ENCODE measurements at regions not wholly inside any gene's neighbourhood (a gene's known extent, or its start where the extent isn't known, plus 50 kb on each side); places are given as distances from the start of the nearest gene placed in this dataset.

GRCh38 chr1:34696230-34696629, 58.6 kb upstream of the GJB5 start:
- no peak overlapping the region for H2AFZ ChIP-seq (ENCODE audit: low read length)
- no peak overlapping the region for H3K27ac ChIP-seq (ENCODE audit: low read depth, low read length, poor library complexity, severe bottlenecking)
- H3K36me3 ChIP-seq (ENCODE audit: insufficient read depth, low read length) = no peaks in the 10 kb centered on the region
- no peak overlapping the region for H3K9ac ChIP-seq (ENCODE audit: low read length)
- no peak overlapping the region for H3K4me2 ChIP-seq (ENCODE audit: low read length)
- TF ChIP-seq, protein P1, sequence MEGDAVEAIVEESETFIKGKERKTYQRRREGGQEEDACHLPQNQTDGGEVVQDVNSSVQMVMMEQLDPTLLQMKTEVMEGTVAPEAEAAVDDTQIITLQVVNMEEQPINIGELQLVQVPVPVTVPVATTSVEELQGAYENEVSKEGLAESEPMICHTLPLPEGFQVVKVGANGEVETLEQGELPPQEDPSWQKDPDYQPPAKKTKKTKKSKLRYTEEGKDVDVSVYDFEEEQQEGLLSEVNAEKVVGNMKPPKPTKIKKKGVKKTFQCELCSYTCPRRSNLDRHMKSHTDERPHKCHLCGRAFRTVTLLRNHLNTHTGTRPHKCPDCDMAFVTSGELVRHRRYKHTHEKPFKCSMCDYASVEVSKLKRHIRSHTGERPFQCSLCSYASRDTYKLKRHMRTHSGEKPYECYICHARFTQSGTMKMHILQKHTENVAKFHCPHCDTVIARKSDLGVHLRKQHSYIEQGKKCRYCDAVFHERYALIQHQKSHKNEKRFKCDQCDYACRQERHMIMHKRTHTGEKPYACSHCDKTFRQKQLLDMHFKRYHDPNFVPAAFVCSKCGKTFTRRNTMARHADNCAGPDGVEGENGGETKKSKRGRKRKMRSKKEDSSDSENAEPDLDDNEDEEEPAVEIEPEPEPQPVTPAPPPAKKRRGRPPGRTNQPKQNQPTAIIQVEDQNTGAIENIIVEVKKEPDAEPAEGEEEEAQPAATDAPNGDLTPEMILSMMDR (IDR thresholded peaks at IDR 0.05; ENCODE audit: low read length) = no peak
- no peak for TF ChIP-seq EZH2 (IDR thresholded peaks at IDR 0.05; ENCODE audit: borderline replicate concordance, low read length)
- no peaks in the 10 kb centered on the region for H3F3A ChIP-seq (ENCODE audit: insufficient read depth, low read length)
- no peaks in the 10 kb centered on the region for H3K9me3 ChIP-seq (ENCODE audit: low read length)
- H3K79me2 ChIP-seq (ENCODE audit: insufficient read depth, low read length) = no peaks in the 10 kb centered on the region
- H4K20me1 ChIP-seq (ENCODE audit: insufficient read depth, low read length) = no peaks in the 10 kb centered on the region
- H3K27me3 ChIP-seq (ENCODE audit: insufficient read depth, low read length) = no peaks in the 10 kb centered on the region
- H3K4me1 ChIP-seq (ENCODE audit: insufficient read depth, low read length, severe bottlenecking) = no peaks in the 10 kb centered on the region
- no peak overlapping the region for H3K4me3 ChIP-seq (ENCODE audit: low read depth, low read length, poor library complexity, severe bottlenecking)
- no peaks in the 10 kb centered on the region for H3K9me2 ChIP-seq (ENCODE audit: low read depth, low read length)

DNA sequence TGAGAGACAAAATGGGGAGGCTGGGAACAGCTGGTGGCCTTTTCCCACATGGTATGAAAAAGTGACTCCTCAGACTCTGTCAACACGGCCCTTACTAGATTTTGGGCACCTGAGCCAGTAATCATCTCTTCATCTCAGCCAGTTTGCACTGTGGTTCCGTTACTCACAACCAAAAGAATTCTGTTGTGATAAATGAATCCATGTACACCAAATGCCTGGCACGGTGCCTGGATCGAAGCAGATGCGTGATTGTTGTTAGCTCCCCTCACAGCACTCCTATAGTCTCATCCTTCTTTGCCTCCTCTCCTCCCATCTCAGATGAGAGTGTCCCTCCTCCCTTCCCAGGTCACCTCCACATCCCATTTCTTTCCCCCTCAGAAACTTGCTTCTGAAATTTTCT, 57.9 kb upstream of the GJB5 start:
- no peak for TF ChIP-seq EZH2 (IDR thresholded peaks at IDR 0.05; ENCODE audit: borderline replicate concordance, low read length)
- TF ChIP-seq, protein P1 (IDR thresholded peaks at IDR 0.05; ENCODE audit: low read length) = no peak
- Histone ChIP-seq H3K9me3 (ENCODE audit: low read length) (no peaks in the 10 kb centered on the region), H3F3A (ENCODE audit: insufficient read depth, low read length) (no peaks in the 10 kb centered on the region), H3K36me3 (ENCODE audit: insufficient read depth, low read length) (no peaks in the 10 kb centered on the region), H3K27ac (ENCODE audit: low read depth, low read length, poor library complexity, severe bottlenecking) (no peak overlapping the region), H4K20me1 (ENCODE audit: insufficient read depth, low read length) (no peaks in the 10 kb centered on the region), H2AFZ (ENCODE audit: low read length) (no peak overlapping the region), H3K79me2 (ENCODE audit: insufficient read depth, low read length) (no peaks in the 10 kb centered on the region), H3K9me2 (ENCODE audit: low read depth, low read length) (no peaks in the 10 kb centered on the region), H3K9ac (ENCODE audit: low read length) (no peak overlapping the region), H3K4me3 (ENCODE audit: low read depth, low read length, poor library complexity, severe bottlenecking) (no peak overlapping the region), H3K27me3 (ENCODE audit: insufficient read depth, low read length) (no peaks in the 10 kb centered on the region), H3K4me2 (ENCODE audit: low read length) (no peak overlapping the region), H3K4me1 (ENCODE audit: insufficient read depth, low read length, severe bottlenecking) (no peaks in the 10 kb centered on the region)

DNA sequence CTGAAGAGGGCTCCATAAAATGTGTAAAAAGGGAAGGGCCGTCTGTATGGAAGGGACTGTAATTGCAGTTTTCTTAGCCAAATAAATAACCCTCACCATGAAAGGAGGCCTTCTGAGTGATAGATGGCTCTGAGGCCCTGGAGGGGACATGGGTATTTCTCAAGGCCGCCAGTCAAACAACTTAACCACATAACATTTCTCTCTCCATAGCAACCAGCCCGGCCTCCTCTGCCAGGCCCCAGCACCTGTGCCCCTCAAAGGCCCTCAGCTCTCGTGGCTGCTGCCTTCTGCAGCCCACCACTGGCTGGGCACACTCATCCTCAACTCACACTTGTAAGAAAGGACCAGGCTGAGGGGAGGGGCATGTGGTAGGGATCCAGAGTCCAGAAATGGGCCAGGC, 57.0 kb upstream of the GJB5 start:
- TF ChIP-seq, protein P1 (IDR thresholded peaks at IDR 0.05; ENCODE audit: low read length) = no peak
- TF ChIP-seq EZH2 (IDR thresholded peaks at IDR 0.05; ENCODE audit: borderline replicate concordance, low read length) = no peak
- Histone ChIP-seq H3K9me2 (ENCODE audit: low read depth, low read length) (no peaks in the 10 kb centered on the region), H3K9me3 (ENCODE audit: low read length) (no peaks in the 10 kb centered on the region), H3K9ac (ENCODE audit: low read length) (no peak overlapping the region), H3K4me2 (ENCODE audit: low read length) (no peak overlapping the region), H3K27ac (ENCODE audit: low read depth, low read length, poor library complexity, severe bottlenecking) (no peak overlapping the region), H4K20me1 (ENCODE audit: insufficient read depth, low read length) (no peaks in the 10 kb centered on the region), H3K4me3 (ENCODE audit: low read depth, low read length, poor library complexity, severe bottlenecking) (no peak overlapping the region), H3F3A (ENCODE audit: insufficient read depth, low read length) (no peaks in the 10 kb centered on the region), H3K4me1 (ENCODE audit: insufficient read depth, low read length, severe bottlenecking) (no peaks in the 10 kb centered on the region), H3K36me3 (ENCODE audit: insufficient read depth, low read length) (no peaks in the 10 kb centered on the region), H2AFZ (ENCODE audit: low read length) (no peak overlapping the region), H3K79me2 (ENCODE audit: insufficient read depth, low read length) (no peaks in the 10 kb centered on the region), H3K27me3 (ENCODE audit: insufficient read depth, low read length) (no peaks in the 10 kb centered on the region)
